ENCODE measurements at regions not wholly inside any gene's neighbourhood (a gene's known extent, or its start where the extent isn't known, plus 50 kb on each side); places are given as distances from the start of the nearest gene placed in this dataset.

- TF ChIP-seq POLR2AphosphoS5 (IDR thresholded peaks at IDR 0.05): no peak
- TF ChIP-seq CTCF (IDR thresholded peaks at IDR 0.05): no peak
Measured at GRCh38 chr9:85204176-85204575, 534.6 kb downstream of the NTRK2 start.
